Peyer's patch (tissue), 4 donors: ENCODE measurements at regions not wholly inside any gene's neighbourhood (a gene's known extent, or its start where the extent isn't known, plus 50 kb on each side); places are given as distances from the start of the nearest gene placed in this dataset.

ENCODE experiments used
- DNase-seq, 3 donors: peaks; one replicate each; pipeline ENCODE4 v3.0.0-alpha.2; 2017 to 2019
- H3K27ac ChIP-seq, 4 donors: fragments of 200-600 bp; sonication (generic); one replicate each; pipeline ENCODE4 v1.5.1; 2016 to 2019
- H3K27me3 ChIP-seq, 2 donors: fragments of 200-600 bp; sonication (generic); one replicate each; pipeline ENCODE4 v1.5.1; 2019
- H3K36me3 ChIP-seq, 3 donors: fragments of 200-600 bp; sonication (generic); one replicate each; pipeline ENCODE4 v1.5.1; 2016 to 2019
- H3K4me1 ChIP-seq, 4 donors: fragments of 200-600 bp; sonication (generic); one replicate each; pipeline ENCODE4 v1.5.1; 2016 to 2019
- H3K4me3 ChIP-seq, 4 donors: fragments of 200-600 bp; sonication (generic); 1 replicate in 3 of 4; 2 replicates in 1 of 4; pipeline ENCODE4 v1.5.1; 2016 to 2019; ENCODE audit warnings: mild to moderate bottlenecking in 1 of 4
- H3K9me3 ChIP-seq, 4 donors: fragments of 200-600 bp; sonication (generic); one replicate each; pipeline ENCODE4 v1.5.1; 2016 to 2019; ENCODE audit warnings: mild to moderate bottlenecking in 1 of 4
- POLR2A ChIP-seq, 2 donors: fragments of 450-650 bp; IDR thresholded peaks; one replicate each; pipeline ENCODE4 v1.5.1; 2017; ENCODE audit warnings: antibody characterized with exemption in 2 of 2, mild to moderate bottlenecking in 2 of 2, moderate library complexity in 2 of 2
- TF ChIP-seq, protein P1 (sequence below), 6 experiments: fragments of 450-650 bp in 4 of 6; fragments of 200-600 bp in 2 of 6; sonication (generic) in 1 of 6; IDR thresholded peaks; one replicate each; pipeline ENCODE4 v1.5.1; 2017 to 2019; ENCODE audit warnings: antibody characterized with exemption in 6 of 6, mild to moderate bottlenecking in 3 of 6, moderate library complexity in 1 of 6

DNA sequence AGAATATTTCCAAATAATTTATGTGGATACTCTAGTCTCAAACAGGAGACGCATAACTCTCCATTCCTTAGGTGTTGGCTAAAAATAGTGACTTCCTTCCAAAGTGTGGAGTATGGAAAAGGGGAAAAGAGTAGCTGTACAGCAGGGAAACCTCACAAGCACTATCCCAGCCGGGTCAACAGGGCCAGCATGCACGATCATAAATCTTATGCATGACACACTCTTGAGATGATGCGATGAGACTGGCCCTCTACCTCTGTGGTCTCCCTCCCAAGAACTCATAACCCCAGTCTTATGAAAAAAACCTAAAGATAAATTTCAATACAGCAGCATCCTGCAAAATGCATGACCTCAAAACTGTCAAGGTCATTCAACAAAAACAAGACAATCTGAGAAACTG, 197.3 kb downstream of the TEX36 start:
- no peaks in the 10 kb centered on the region for H3K27me3 ChIP-seq
- no peak overlapping the region for H3K4me3 ChIP-seq
- H3K4me1 ChIP-seq = no peaks in the 10 kb centered on the region
- no peaks in the 10 kb centered on the region for H3K36me3 ChIP-seq
- no peaks in the 10 kb centered on the region for H3K9me3 ChIP-seq
- H3K27ac ChIP-seq = no peak overlapping the region
- TF ChIP-seq, protein P1, sequence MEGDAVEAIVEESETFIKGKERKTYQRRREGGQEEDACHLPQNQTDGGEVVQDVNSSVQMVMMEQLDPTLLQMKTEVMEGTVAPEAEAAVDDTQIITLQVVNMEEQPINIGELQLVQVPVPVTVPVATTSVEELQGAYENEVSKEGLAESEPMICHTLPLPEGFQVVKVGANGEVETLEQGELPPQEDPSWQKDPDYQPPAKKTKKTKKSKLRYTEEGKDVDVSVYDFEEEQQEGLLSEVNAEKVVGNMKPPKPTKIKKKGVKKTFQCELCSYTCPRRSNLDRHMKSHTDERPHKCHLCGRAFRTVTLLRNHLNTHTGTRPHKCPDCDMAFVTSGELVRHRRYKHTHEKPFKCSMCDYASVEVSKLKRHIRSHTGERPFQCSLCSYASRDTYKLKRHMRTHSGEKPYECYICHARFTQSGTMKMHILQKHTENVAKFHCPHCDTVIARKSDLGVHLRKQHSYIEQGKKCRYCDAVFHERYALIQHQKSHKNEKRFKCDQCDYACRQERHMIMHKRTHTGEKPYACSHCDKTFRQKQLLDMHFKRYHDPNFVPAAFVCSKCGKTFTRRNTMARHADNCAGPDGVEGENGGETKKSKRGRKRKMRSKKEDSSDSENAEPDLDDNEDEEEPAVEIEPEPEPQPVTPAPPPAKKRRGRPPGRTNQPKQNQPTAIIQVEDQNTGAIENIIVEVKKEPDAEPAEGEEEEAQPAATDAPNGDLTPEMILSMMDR (IDR thresholded peaks at IDR 0.05) = no peak
- TF ChIP-seq POLR2A (IDR thresholded peaks at IDR 0.05) = no peak
- no peak for DNase-seq

DNA sequence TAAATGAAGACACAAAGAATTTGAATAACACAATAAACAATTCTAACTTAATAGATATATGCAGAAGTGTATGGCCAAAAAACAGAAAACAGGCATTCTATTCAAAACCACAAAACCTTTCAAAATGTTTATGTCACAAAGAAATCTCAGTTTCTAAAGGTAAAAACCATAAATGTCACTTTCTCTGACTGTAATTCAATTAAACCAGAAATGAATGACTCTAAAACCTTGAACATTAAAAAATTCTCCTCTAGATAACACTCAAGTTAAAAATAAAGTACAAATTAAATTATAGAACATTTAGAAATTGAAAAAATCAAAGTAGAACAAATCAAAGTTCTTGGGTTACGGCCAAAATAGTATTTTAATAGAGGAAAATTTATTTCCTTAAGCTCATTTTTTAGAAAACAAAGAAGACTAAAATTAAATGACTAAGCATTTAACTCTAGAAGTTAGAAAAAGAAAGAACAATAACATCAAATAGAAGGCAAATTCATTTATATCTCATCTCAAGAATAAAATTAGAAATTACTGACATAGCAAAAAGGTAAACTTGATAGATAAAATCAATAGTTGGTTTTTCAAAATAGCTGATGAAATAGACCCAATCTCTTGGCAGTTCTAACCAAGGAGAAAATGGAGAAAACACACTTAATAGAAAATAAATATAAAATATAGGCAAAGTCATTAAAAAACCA, 198.8 kb downstream of the TEX36 start:
- H3K4me1 ChIP-seq = no peaks in the 10 kb centered on the region
- no peaks in the 10 kb centered on the region for H3K36me3 ChIP-seq
- H3K27me3 ChIP-seq = no peaks in the 10 kb centered on the region
- DNase-seq = no peak
- H3K4me3 ChIP-seq = no peak overlapping the region
- H3K9me3 ChIP-seq = no peaks in the 10 kb centered on the region
- TF ChIP-seq POLR2A (IDR thresholded peaks at IDR 0.05) = no peak
- TF ChIP-seq, protein P1 (IDR thresholded peaks at IDR 0.05) = no peak
- no peak overlapping the region for H3K27ac ChIP-seq

DNA sequence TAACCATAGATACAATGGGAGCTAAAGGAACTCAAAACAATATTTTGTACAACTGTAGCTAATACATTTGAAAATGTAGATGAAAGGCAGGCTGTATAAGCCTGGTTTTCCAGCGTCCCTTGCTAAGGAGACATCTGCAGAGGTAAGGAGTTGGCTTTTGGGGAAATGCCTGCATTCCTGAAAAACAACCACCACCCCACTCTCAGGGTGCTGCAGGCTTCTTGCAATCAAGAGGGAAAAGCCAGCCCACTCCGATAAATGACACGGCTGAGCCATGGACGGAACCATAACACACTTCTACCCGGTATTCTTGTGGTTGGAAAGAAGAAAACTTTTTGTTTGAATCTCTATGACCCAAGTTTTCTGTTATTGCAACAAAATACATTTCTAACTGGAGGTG, 200.3 kb downstream of the TEX36 start:
- TF ChIP-seq POLR2A (IDR thresholded peaks at IDR 0.05) = no peak
- TF ChIP-seq, protein P1 (IDR thresholded peaks at IDR 0.05) = no peak
- Histone ChIP-seq H3K27ac (no peak overlapping the region), H3K9me3 (no peaks in the 10 kb centered on the region), H3K27me3 (no peaks in the 10 kb centered on the region), H3K4me3 (no peak overlapping the region), H3K36me3 (no peaks in the 10 kb centered on the region), H3K4me1 (no peaks in the 10 kb centered on the region)
- DNase-seq = no peak

DNA sequence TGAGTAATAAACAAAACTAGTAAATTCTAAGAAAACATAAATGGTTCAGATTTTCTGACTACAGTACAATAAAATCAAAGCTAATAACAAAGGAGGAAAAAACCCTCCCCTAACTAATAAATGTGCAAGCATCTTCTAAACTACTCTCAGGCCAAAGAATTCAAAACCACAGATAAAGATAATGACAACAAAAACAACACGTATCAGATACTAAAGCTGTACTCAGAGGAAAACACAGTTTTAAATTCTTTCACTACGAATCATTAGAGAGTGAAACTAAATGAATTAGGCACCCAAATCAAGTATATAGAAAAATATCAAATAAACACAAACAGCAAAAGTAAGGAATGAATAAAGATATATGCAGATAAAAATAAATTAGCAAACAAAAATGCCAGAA, 200.9 kb downstream of the TEX36 start:
- Histone ChIP-seq H3K9me3 (no peaks in the 10 kb centered on the region), H3K4me1 (no peaks in the 10 kb centered on the region), H3K36me3 (no peaks in the 10 kb centered on the region), H3K4me3 (no peak overlapping the region), H3K27me3 (no peaks in the 10 kb centered on the region), H3K27ac (no peak overlapping the region)
- no peak for DNase-seq
- TF ChIP-seq POLR2A (IDR thresholded peaks at IDR 0.05) = no peak
- TF ChIP-seq, protein P1 (IDR thresholded peaks at IDR 0.05) = no peak

DNA sequence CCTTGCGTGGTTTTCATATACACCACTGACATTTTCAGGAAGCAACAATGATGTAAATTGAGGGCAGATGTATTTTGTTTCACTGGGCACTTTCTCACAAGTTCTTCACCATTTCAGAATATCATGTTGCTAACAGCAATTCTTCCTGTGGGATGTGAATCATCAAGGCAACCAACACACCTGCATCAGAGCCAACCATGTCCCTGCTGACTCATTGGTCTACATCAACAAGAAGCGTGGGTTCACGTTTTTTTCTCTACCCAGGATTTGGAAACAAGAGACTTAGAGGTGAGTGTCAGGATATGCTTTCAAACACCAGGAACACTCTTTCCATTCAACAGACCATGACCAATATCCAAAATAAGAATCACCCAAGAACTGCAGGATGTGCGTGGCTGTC, 203.9 kb downstream of the TEX36 start:
- TF ChIP-seq, protein P1 (IDR thresholded peaks at IDR 0.05) = no peak
- TF ChIP-seq POLR2A (IDR thresholded peaks at IDR 0.05) = no peak
- no peaks in the 10 kb centered on the region for H3K9me3 ChIP-seq
- H3K27ac ChIP-seq = no peak overlapping the region
- no peak for DNase-seq
- H3K27me3 ChIP-seq = no peaks in the 10 kb centered on the region
- no peaks in the 10 kb centered on the region for H3K36me3 ChIP-seq
- no peaks in the 10 kb centered on the region for H3K4me1 ChIP-seq
- H3K4me3 ChIP-seq = no peak overlapping the region

DNA sequence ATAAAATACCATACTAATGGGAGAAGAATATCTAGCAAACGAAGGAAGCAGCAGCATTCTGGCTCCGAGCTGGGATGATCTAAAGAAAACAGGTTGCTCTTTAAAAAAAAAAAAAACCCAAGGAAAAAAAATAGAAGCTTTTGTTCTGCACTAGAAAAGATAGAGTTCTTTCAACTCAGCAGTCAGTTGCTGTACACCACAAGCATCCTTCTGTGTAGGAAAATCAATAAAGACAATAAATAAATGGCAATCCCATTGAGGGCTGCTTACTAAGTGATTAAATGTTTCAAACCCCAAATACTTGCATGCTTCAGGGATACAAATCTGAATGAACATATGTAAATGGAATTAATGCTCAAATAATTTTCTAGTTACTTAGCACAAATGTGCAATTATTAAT, 207.1 kb downstream of the TEX36 start:
- H3K9me3 ChIP-seq = no peaks in the 10 kb centered on the region
- H3K4me1 ChIP-seq = no peaks in the 10 kb centered on the region
- H3K27ac ChIP-seq = no peak overlapping the region
- DNase-seq = no peak
- no peaks in the 10 kb centered on the region for H3K36me3 ChIP-seq
- H3K4me3 ChIP-seq = no peak overlapping the region
- H3K27me3 ChIP-seq = no peaks in the 10 kb centered on the region
- TF ChIP-seq, protein P1 (IDR thresholded peaks at IDR 0.05) = no peak
- TF ChIP-seq POLR2A (IDR thresholded peaks at IDR 0.05) = no peak
